ENCODE measurements at regions not wholly inside any gene's neighbourhood (a gene's known extent, or its start where the extent isn't known, plus 50 kb on each side); places are given as distances from the start of the nearest gene placed in this dataset.

DNA sequence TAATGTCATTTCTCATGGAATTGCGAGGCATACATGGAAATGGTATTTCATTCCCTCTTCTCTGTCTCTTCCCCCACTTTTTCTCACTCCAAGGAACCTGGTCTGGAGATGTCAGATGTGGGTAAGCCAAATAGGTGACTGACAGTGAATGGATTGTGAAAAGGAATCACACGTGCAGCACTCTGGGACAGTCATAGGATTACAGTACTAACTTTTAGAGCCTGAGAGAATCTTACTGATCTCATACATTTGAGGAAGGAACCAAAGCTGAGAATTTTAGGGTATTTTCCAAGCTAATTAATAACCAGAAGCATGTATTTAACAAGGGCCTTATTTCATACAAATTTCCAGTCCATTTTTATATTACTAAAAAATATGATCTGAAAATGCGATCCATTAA is 58.1 kb upstream of the ERBB4 start:
- no peak for TF ChIP-seq ZFX (IDR thresholded peaks at IDR 0.05)
- TF ChIP-seq, protein P1, sequence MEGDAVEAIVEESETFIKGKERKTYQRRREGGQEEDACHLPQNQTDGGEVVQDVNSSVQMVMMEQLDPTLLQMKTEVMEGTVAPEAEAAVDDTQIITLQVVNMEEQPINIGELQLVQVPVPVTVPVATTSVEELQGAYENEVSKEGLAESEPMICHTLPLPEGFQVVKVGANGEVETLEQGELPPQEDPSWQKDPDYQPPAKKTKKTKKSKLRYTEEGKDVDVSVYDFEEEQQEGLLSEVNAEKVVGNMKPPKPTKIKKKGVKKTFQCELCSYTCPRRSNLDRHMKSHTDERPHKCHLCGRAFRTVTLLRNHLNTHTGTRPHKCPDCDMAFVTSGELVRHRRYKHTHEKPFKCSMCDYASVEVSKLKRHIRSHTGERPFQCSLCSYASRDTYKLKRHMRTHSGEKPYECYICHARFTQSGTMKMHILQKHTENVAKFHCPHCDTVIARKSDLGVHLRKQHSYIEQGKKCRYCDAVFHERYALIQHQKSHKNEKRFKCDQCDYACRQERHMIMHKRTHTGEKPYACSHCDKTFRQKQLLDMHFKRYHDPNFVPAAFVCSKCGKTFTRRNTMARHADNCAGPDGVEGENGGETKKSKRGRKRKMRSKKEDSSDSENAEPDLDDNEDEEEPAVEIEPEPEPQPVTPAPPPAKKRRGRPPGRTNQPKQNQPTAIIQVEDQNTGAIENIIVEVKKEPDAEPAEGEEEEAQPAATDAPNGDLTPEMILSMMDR (conservative IDR thresholded peaks at IDR 0.05): no peak
- H3K27ac ChIP-seq: no peak overlapping the region

DNA sequence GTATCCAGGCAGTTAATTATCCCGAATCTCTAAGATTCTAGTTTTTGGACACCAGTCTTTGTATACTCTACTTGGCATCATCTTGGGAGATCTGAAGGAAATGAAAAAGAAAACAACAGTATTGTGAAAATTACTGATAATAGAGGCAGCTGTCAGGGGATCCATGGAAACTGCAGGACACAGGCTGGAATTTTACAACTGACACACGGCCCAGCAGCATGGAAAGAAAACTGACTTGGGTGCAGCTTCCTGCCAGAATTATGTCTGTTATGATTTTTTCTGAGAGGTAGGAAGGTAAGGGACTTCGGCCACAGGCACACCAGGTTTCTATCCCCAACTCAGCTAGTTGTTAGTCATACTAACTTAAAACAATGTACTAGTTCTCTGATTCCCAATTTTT is 57.7 kb upstream of the ERBB4 start:
- no peak for TF ChIP-seq ZFX (IDR thresholded peaks at IDR 0.05)
- TF ChIP-seq, protein P1 (conservative IDR thresholded peaks at IDR 0.05): no peak
- no peak overlapping the region for H3K27ac ChIP-seq

DNA sequence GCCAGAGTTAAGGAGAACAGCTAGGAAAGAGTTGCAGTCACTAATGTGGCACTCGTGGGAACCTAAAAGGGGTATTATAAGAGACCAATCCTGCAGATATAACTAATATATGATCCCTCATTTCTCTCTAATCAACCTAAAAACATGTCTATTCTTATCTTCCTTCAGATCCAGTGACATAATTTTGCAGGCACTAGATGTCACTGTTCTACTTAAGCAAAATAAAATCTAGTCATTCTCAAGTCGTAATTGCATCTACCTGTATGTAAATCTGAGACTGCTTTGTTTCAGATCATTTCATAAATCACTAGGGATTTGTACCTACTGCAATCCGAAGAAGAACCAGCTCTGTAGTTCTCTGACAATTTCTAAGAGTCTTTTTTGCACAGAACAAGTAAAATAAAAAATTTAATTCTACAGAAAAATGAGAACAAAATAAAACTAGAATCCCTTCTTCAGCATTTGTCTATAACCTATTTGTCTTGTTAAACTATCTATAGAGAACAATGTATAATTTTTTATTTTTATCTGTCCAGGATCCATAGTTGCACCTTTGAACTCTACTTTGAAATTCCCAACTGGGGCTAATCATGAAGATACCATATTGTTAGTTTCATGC is 56.5 kb upstream of the ERBB4 start:
- no peak for TF ChIP-seq ZFX (IDR thresholded peaks at IDR 0.05)
- TF ChIP-seq, protein P1 (conservative IDR thresholded peaks at IDR 0.05): peak; percentile 57
- H3K27ac ChIP-seq: no peak overlapping the region

DNA sequence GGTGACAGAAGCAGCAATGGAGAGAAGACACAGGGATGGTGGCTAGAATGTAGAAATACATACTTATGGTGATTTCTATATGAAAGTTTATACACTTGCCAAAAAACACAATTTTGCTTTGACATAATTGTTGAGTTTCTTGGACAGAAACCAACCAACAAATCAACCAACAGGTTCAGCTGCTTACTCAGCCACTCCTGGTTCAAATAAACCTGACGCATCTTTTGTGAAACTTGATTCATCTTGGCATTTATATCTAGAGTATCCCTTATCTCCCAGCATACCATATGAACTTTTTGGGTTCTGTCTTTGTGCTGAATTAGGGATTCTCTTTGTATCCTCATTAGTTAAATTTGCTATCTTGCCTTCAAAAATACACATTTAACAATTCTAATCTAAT is 54.1 kb upstream of the ERBB4 start:
- H3K27ac ChIP-seq: no peak overlapping the region
- TF ChIP-seq, protein P1 (conservative IDR thresholded peaks at IDR 0.05): no peak
- no peak for TF ChIP-seq ZFX (IDR thresholded peaks at IDR 0.05)
